IMR-90 (cell line): ENCODE measurements at regions not wholly inside any gene's neighbourhood (a gene's known extent, or its start where the extent isn't known, plus 50 kb on each side); places are given as distances from the start of the nearest gene placed in this dataset.
A peak's percentile ranks its signal among the peaks of the same experiment; 100 is the strongest.

Experiments used
- ATAC-seq: fragments of 200-7000 bp; cut with Tn5 transposase; 2 replicates; pipeline ENCODE4 v1.9.1; 2020; ENCODE audit warnings: low read depth, mild to moderate bottlenecking, moderate library complexity
- BruUV-seq: library from RNA; stranded (reverse); fragments of 400-500 nt; replicated peaks from 2 replicates; lab custom pipeline; 2021; lab: Mats Ljungman, UMichigan
- CTCF ChIA-PET: fragments of 300-600 bp; formaldehyde crosslinking; extraction: SDS; loops from one replicate; lab custom pipeline; 2021; ENCODE audit warnings: antibody characterized with exemption; lab: Yijun Ruan, JAX
- POLR2A ChIA-PET: fragments of 300-600 bp; sonication (Branson Sonifier 250); formaldehyde crosslinking; loops from one replicate; lab custom pipeline; 2022; ENCODE audit warnings: antibody characterized with exemption; ENCODE audit not compliant: unreplicated experiment; lab: Charles Lee
- DNase-seq: peaks from one replicate; pipeline ENCODE4 v3.0.0; 2013
- H2AFZ ChIP-seq: replicated peaks from 2 replicates; pipeline ENCODE3; 2013; ENCODE audit warnings: low read length, mild to moderate bottlenecking; ENCODE audit not compliant: poor library complexity
- H2AK5ac ChIP-seq: 2 replicates; pipeline ENCODE4 v1.6.1; 2013; ENCODE audit warnings: low read depth, low read length, inconsistent platforms
- H2AK9ac ChIP-seq: replicated peaks from 2 replicates; pipeline ENCODE3; 2013; ENCODE audit warnings: mild to moderate bottlenecking, low read depth, low read length, moderate library complexity; ENCODE audit not compliant: poor library complexity
- H2BK120ac ChIP-seq: 2 replicates; pipeline ENCODE4 v1.6.1; 2013; ENCODE audit warnings: low read depth, low read length, inconsistent platforms
- H2BK15ac ChIP-seq: 3 replicates; pipeline ENCODE4 v1.6.1; 2013; ENCODE audit warnings: low read depth, low read length, inconsistent platforms
- H2BK20ac ChIP-seq: 2 replicates; pipeline ENCODE4 v1.6.1; 2013; ENCODE audit warnings: low read depth, mild to moderate bottlenecking, inconsistent platforms, low read length, moderate library complexity
- H2BK5ac ChIP-seq: 2 replicates; pipeline ENCODE4 v1.6.1; 2013; ENCODE audit warnings: mild to moderate bottlenecking, low read depth, low read length, inconsistent platforms; ENCODE audit not compliant: poor library complexity, severe bottlenecking
- H3K14ac ChIP-seq: replicated peaks from 2 replicates; pipeline ENCODE4 v1.6.1; 2013; ENCODE audit warnings: low read depth, low read length, inconsistent platforms
- H3K18ac ChIP-seq: 2 replicates; pipeline ENCODE4 v1.6.1; 2013; ENCODE audit warnings: low read depth, low read length, control low read depth
- H3K23ac ChIP-seq: 2 replicates; pipeline ENCODE4 v1.6.1; 2013; ENCODE audit warnings: low read depth, low read length, inconsistent platforms
- H3K27ac ChIP-seq: 2 replicates; pipeline ENCODE4 v1.5.1; 2013; ENCODE audit warnings: mild to moderate bottlenecking, control low read depth, low read length; ENCODE audit not compliant: insufficient read depth
- H3K27me3 ChIP-seq: 2 replicates; pipeline ENCODE4 v1.6.1; 2013; ENCODE audit warnings: low read length; ENCODE audit not compliant: control insufficient read depth, insufficient read depth
- H3K36me3 ChIP-seq: 2 replicates; pipeline ENCODE4 v1.6.1; 2013; ENCODE audit warnings: low read length, mixed read lengths; ENCODE audit not compliant: control insufficient read depth, insufficient read depth
- H3K4ac ChIP-seq: 2 replicates; pipeline ENCODE4 v1.6.1; 2013; ENCODE audit warnings: low read depth, low read length, inconsistent platforms
- H3K4me1 ChIP-seq: 2 replicates; pipeline ENCODE4 v1.6.1; 2013; ENCODE audit warnings: low read length, mixed read lengths; ENCODE audit not compliant: control insufficient read depth, insufficient read depth
- H3K4me2 ChIP-seq: 2 replicates; pipeline ENCODE4 v1.6.1; 2013; ENCODE audit warnings: low read depth, mild to moderate bottlenecking, control low read depth, low read length, moderate library complexity
- H3K4me3 ChIP-seq: 2 replicates; pipeline ENCODE4 v1.5.1; 2013; ENCODE audit warnings: low read depth, mild to moderate bottlenecking, control low read depth, low read length, moderate library complexity; ENCODE audit not compliant: insufficient read depth
- H3K56ac ChIP-seq: 2 replicates; pipeline ENCODE4 v1.6.1; 2013; ENCODE audit warnings: low read length, inconsistent platforms; ENCODE audit not compliant: insufficient read depth; ENCODE audit errors: extremely low read depth
- H3K79me1 ChIP-seq, 2 experiments: 2 replicates each; pipeline ENCODE4 v1.6.1; 2013; ENCODE audit warnings: low read length in 2 of 2, inconsistent platforms in 1 of 2, low read depth in 1 of 2
- H3K9ac ChIP-seq: 2 replicates; pipeline ENCODE4 v1.6.1; 2013; ENCODE audit warnings: low read depth, low read length, control low read depth
- H3K9me1 ChIP-seq: 2 replicates; pipeline ENCODE4 v1.6.1; 2013; ENCODE audit warnings: low read length, inconsistent platforms; ENCODE audit not compliant: insufficient read depth
- H3K9me3 ChIP-seq: 2 replicates; pipeline ENCODE4 v1.6.1; 2013; ENCODE audit warnings: low read length; ENCODE audit not compliant: control insufficient read depth, insufficient read depth
- H4K20me1 ChIP-seq: 2 replicates; pipeline ENCODE4 v1.6.1; 2013; ENCODE audit warnings: low read length, inconsistent platforms; ENCODE audit not compliant: insufficient read depth
- H4K5ac ChIP-seq: 2 replicates; pipeline ENCODE4 v1.6.1; 2013; ENCODE audit warnings: mild to moderate bottlenecking, low read depth, low read length, control low read depth
- H4K8ac ChIP-seq, 2 experiments: 2 replicates each; pipeline ENCODE4 v1.6.1; 2013; ENCODE audit warnings: low read depth in 2 of 2, low read length in 2 of 2, control low read depth in 1 of 2, inconsistent platforms in 1 of 2
- H4K91ac ChIP-seq: 2 replicates; pipeline ENCODE4 v1.6.1; 2013; ENCODE audit warnings: low read depth, low read length, inconsistent platforms; ENCODE audit not compliant: insufficient read depth
- BHLHE40 ChIP-seq: fragments of 150-350 bp; IDR thresholded peaks from 2 replicates; pipeline ENCODE4 v1.6.1; 2016; ENCODE audit warnings: mild to moderate bottlenecking, low read depth, low read length
- CEBPB ChIP-seq: IDR thresholded peaks from 2 replicates; pipeline ENCODE4 v1.6.1; 2012; ENCODE audit warnings: low read depth, low read length, improper control_type of control experiment
- CHD1 ChIP-seq: IDR thresholded peaks from 2 replicates; pipeline ENCODE4 v1.6.1; 2012; ENCODE audit warnings: low read depth, low read length, improper control_type of control experiment
- ELK1 ChIP-seq: fragments of 150-350 bp; IDR thresholded peaks from 2 replicates; pipeline ENCODE4 v1.6.1; 2016; ENCODE audit warnings: low read depth, mild to moderate bottlenecking, low read length, moderate library complexity, borderline replicate concordance
- FOS ChIP-seq: fragments of 150-350 bp; IDR thresholded peaks from 2 replicates; pipeline ENCODE4 v1.6.1; 2016; ENCODE audit warnings: low read depth, low read length
- MAFK ChIP-seq: IDR thresholded peaks from 2 replicates; pipeline ENCODE4 v1.6.1; 2012; ENCODE audit warnings: low read depth, low read length, improper control_type of control experiment
- MXI1 ChIP-seq: IDR thresholded peaks from 2 replicates; pipeline ENCODE4 v1.6.1; 2012; ENCODE audit warnings: low read depth, mild to moderate bottlenecking, low read length, moderate library complexity, borderline replicate concordance
- NFE2L2 ChIP-seq: fragments of 150-350 bp; IDR thresholded peaks from 2 replicates; pipeline ENCODE4 v1.6.1; 2016; ENCODE audit warnings: low read depth, mild to moderate bottlenecking, low read length
- POLR2A ChIP-seq: IDR thresholded peaks from 2 replicates; pipeline ENCODE4 v1.6.1; 2012; ENCODE audit warnings: mild to moderate bottlenecking, low read depth, low read length
- RAD21 ChIP-seq: IDR thresholded peaks from 2 replicates; pipeline ENCODE4 v1.6.1; 2012; ENCODE audit warnings: low read length, improper control_type of control experiment
- RCOR1 ChIP-seq: IDR thresholded peaks from 2 replicates; pipeline ENCODE4 v1.6.1; 2012; ENCODE audit warnings: mild to moderate bottlenecking, low read length, improper control_type of control experiment; ENCODE audit not compliant: insufficient replicate concordance
- WGBS, 2 experiments: methylation state at CpG; one replicate each; pipeline versions ENCODE4 v1.1.5 to v1.1.7; 2013; ENCODE audit warnings: missing lambda C conversion rate in 2 of 2; ENCODE audit not compliant: insufficient read length in 1 of 2; ENCODE audit errors: extremely low coverage in 2 of 2; 5-methylcytosine and 5-hydroxymethylcytosine counted together
- dilution Hi-C: fragments of 300-500 bp; cut with HindIII; formaldehyde crosslinking; loops from one replicate; pipeline ENCODE4 v1.14.3; 2018; ENCODE audit warnings: low sequenced_read_pairs; ENCODE audit not compliant: unreplicated experiment
- in situ Hi-C: fragments of 300-500 bp; cut with MboI; formaldehyde crosslinking; loops from 3 replicates; pipeline ENCODE4 v1.14.3; 2019; ENCODE audit warnings: low sequenced_read_pairs, inconsistent platforms, mixed read lengths
- intact Hi-C: fragments of 100-400 bp; cut with micrococcal nuclease; formaldehyde crosslinking; loops from 2 replicates; pipeline ENCODE4 v1.10.0; 2022

GRCh38 chr16:86292942-86293341 is 217.4 kb upstream of the FOXF1 start:
- Histone ChIP-seq H3K4me2 (no peak overlapping the region), H3K14ac (0 out of 2 replicates have a peak overlapping the region, but pooled peaks have one; percentile 20), H3K9me3 (no peaks in the 10 kb centered on the region), H2BK5ac (no peak overlapping the region), H4K5ac (no peak overlapping the region), H2AK9ac (no peak overlapping the region), H2AFZ (no peak overlapping the region), H3K23ac (no peak overlapping the region), H3K27ac (no peak overlapping the region), H3K79me1 (peaks cover 8 to 50% of the 10 kb centered on the region in 2 experiments; a peak in 3 of 4 replicates), H3K9me1 (peaks cover 40% of the 10 kb centered on the region), H4K91ac (peak overlapping the region; percentile 77), H3K27me3 (peaks cover 1% of the 10 kb centered on the region; the same call in 1 of the 2 replicates), H3K4me3 (no peak overlapping the region), H3K9ac (no peak overlapping the region), H4K8ac (peak overlapping the region in 1 of 2 experiments; percentile 18; a peak in 2 of 4 replicates), H3K56ac (peak overlapping the region; percentile 10; the same call in 1 of the 2 replicates), H2BK120ac (peak overlapping the region; percentile 100), H3K4me1 (peaks cover 38% of the 10 kb centered on the region), H2AK5ac (peak overlapping the region; percentile 95), H2BK15ac (peak overlapping the region; percentile 45; the same call in 2 of the 3 replicates), H3K18ac (0 out of 2 replicates have a peak overlapping the region, but pooled peaks have one; percentile 26), H3K36me3 (no peaks in the 10 kb centered on the region), H2BK20ac (peak overlapping the region; percentile 89), H3K4ac (peak overlapping the region; percentile 81), H4K20me1 (no peaks in the 10 kb centered on the region)
- in situ Hi-C loops, result loop anchor here (10.0 kb wide), 1 partner anchor 68 kb away; no protein-coding TSS in a partner anchor
- intact Hi-C loops, result no loop called here
- DNase-seq (no peak), ATAC-seq (no peak)
- TF ChIP-seq NFE2L2 (no peak), RAD21 (no peak), MAFK (no peak), POLR2A (no peak), RCOR1 (no peak), CEBPB (no peak), MXI1 (no peak), BHLHE40 (no peak), CHD1 (no peak), ELK1 (no peak), FOS (no peak)
- WGBS, 2 experiments, result 100% methylated on average over 2 of the region's 8 CpGs; no CpG with 5 or more reads in 1 of the 2 experiments
- POLR2A ChIA-PET, result interaction anchor here (0.6 kb wide), 1 partner anchor 255 kb away, joined by 3 read pairs; no protein-coding TSS in a partner anchor
- BruUV-seq, result no TSS peak
- dilution Hi-C loops, result no loop called here
- CTCF ChIA-PET, result interaction anchor here (0.6 kb wide), 1 partner anchor 217 kb away, joined by 3 read pairs; no protein-coding TSS in a partner anchor
